B cell (primary cell): ENCODE measurements at regions not wholly inside any gene's neighbourhood (a gene's known extent, or its start where the extent isn't known, plus 50 kb on each side); places are given as distances from the start of the nearest gene placed in this dataset.

ENCODE experiments used
- ATAC-seq: fragments of 200-7000 bp; cut with Tn5 transposase; one replicate; pipeline ENCODE4 v1.10.0; 2021; ENCODE audit warnings: low read depth, mild to moderate bottlenecking, moderate number of reproducible peaks, moderate library complexity
- CTCF ChIA-PET: fragments of 350-600 bp; sonication (Branson Sonifier 250); formaldehyde crosslinking; loops from one replicate; lab custom pipeline; 2021; ENCODE audit warnings: antibody characterized with exemption, inconsistent platforms; lab: Charles Lee
- POLR2A ChIA-PET: fragments of 350-600 bp; sonication (Branson Sonifier 250); formaldehyde crosslinking; loops from one replicate; lab custom pipeline; 2021; ENCODE audit warnings: antibody characterized with exemption; lab: Charles Lee
- DNase-seq: peaks from one replicate; pipeline ENCODE4 v3.0.0; 2013
- H2AFZ ChIP-seq: 2 replicates; pipeline ENCODE4 v1.6.1; 2012; ENCODE audit warnings: mild to moderate bottlenecking, low read depth, low read length; ENCODE audit not compliant: insufficient read depth, poor library complexity, severe bottlenecking
- H3K27ac ChIP-seq, 2 donors: 1 replicate in 1 of 2; 2 replicates in 1 of 2; pipeline ENCODE4 v1.5.1; 2012 to 2013; ENCODE audit warnings: low read length in 2 of 2, mild to moderate bottlenecking in 2 of 2, moderate library complexity in 1 of 2
- H3K27me3 ChIP-seq, 4 experiments: fragments of 200-600 bp in 1 of 4; sonication (generic) in 1 of 4; replicated peaks in 1 of 4; 1 replicate in 2 of 4; 2 replicates in 2 of 4; pipeline versions ENCODE4 v1.6.1 to v1.7.0; 2013 to 2016; ENCODE audit warnings: low read length in 3 of 4, mild to moderate bottlenecking in 2 of 4, mixed read lengths in 1 of 4, moderate library complexity in 1 of 4; ENCODE audit not compliant: insufficient read depth in 4 of 4, control insufficient read depth in 3 of 4; ENCODE audit errors: control extremely low read depth in 1 of 4
- H3K36me3 ChIP-seq, 2 experiments: replicated peaks in 1 of 2; 1 replicate in 1 of 2; 2 replicates in 1 of 2; pipeline versions ENCODE4 v1.6.1 to v1.7.1; 2013; ENCODE audit warnings: low read length in 1 of 2; ENCODE audit not compliant: insufficient read depth in 2 of 2, control insufficient read depth in 1 of 2; ENCODE audit errors: control extremely low read depth in 1 of 2, extremely low read depth in 1 of 2
- H3K4me1 ChIP-seq, 2 donors: fragments of 200-600 bp in 1 of 2; sonication (generic) in 1 of 2; 1 replicate in 1 of 2; 2 replicates in 1 of 2; pipeline versions ENCODE4 v1.5.1 to v1.6.1; 2013 to 2017; ENCODE audit warnings: low read length in 2 of 2; ENCODE audit not compliant: control insufficient read depth in 2 of 2, insufficient read depth in 2 of 2
- H3K4me2 ChIP-seq: replicated peaks from 2 replicates; pipeline ENCODE3; 2012; ENCODE audit warnings: mild to moderate bottlenecking, low read depth, low read length; ENCODE audit not compliant: poor library complexity, severe bottlenecking
- H3K4me3 ChIP-seq, 5 experiments: fragments of 200-600 bp in 1 of 5; sonication (generic) in 1 of 5; 1 replicate in 3 of 5; 2 replicates in 2 of 5; pipeline versions ENCODE4 v1.5.1 to v1.7.0; 2011 to 2016; ENCODE audit warnings: low read length in 4 of 5, mild to moderate bottlenecking in 4 of 5, low read depth in 2 of 5, control low read depth in 1 of 5, moderate library complexity in 1 of 5; ENCODE audit not compliant: insufficient read depth in 1 of 5; ENCODE audit errors: control extremely low read depth in 1 of 5, extremely low read depth in 1 of 5
- H3K79me2 ChIP-seq: fragments of 200-600 bp; sonication (generic); one replicate; pipeline ENCODE4 v1.6.0; 2016; ENCODE audit warnings: low read length; ENCODE audit not compliant: control insufficient read depth, insufficient read depth
- H3K9ac ChIP-seq: fragments of 200-600 bp; sonication (generic); 2 replicates; pipeline ENCODE4 v1.6.1; 2017; ENCODE audit warnings: mild to moderate bottlenecking, low read length, moderate library complexity
- H3K9me3 ChIP-seq, 3 donors: one replicate each; pipeline versions ENCODE4 v1.6.1 to v1.7.1; 2013; ENCODE audit warnings: low read length in 2 of 3; ENCODE audit not compliant: control insufficient read depth in 2 of 3, insufficient read depth in 1 of 3; ENCODE audit errors: control extremely low read depth in 1 of 3
- H4K20me1 ChIP-seq: 2 replicates; pipeline ENCODE4 v1.6.0; 2012; ENCODE audit warnings: mild to moderate bottlenecking, low read length; ENCODE audit not compliant: insufficient read depth, control insufficient read depth, poor library complexity, severe bottlenecking
- H3K27ac Mint-ChIP-seq: one replicate; pipeline ENCODE4 v1.8.0; 2021; ENCODE audit warnings: mixed read lengths
- H3K27me3 Mint-ChIP-seq: one replicate; pipeline ENCODE4 v1.8.0; 2021; ENCODE audit warnings: mixed read lengths
- H3K4me1 Mint-ChIP-seq: one replicate; pipeline ENCODE4 v1.8.0; 2021; ENCODE audit warnings: mixed read lengths
- H3K4me3 Mint-ChIP-seq: one replicate; pipeline ENCODE4 v1.8.0; 2021; ENCODE audit warnings: mixed read lengths
- H3K9me3 Mint-ChIP-seq: one replicate; pipeline ENCODE4 v1.8.0; 2022; ENCODE audit warnings: mixed read lengths; ENCODE audit not compliant: insufficient read depth
- CTCF ChIP-seq: fragments of 200-600 bp; IDR thresholded peaks from one replicate; pipeline ENCODE4 v1.8.0; 2022; ENCODE audit warnings: antibody characterized with exemption, mild to moderate bottlenecking
- EZH2 ChIP-seq: IDR thresholded peaks from 2 replicates; pipeline ENCODE4 v1.6.1; 2012; ENCODE audit warnings: borderline replicate concordance, low read depth, mild to moderate bottlenecking, moderate library complexity, low read length; ENCODE audit not compliant: insufficient read depth, poor library complexity, severe bottlenecking
- WGBS: methylation state at CpG from one replicate; pipeline ENCODE4 v1.1.5; 2013; ENCODE audit warnings: missing lambda C conversion rate; ENCODE audit not compliant: insufficient coverage; 5-methylcytosine and 5-hydroxymethylcytosine counted together
- intact Hi-C: fragments of 100-400 bp; cut with micrococcal nuclease; formaldehyde crosslinking; loops from one replicate; pipeline ENCODE4 v1.10.0; 2022

GRCh38 chr15:96500508-96500907 lies 170.0 kb downstream of the NR2F2 start:
- TF ChIP-seq CTCF (no peak), EZH2 (no peak)
- Mint-ChIP-seq H3K4me3 (no peak overlapping the region), H3K9me3 (peaks cover 5% of the 10 kb centered on the region), H3K27me3 (no peaks in the 10 kb centered on the region), H3K27ac (no peak overlapping the region), H3K4me1 (no peaks in the 10 kb centered on the region)
- H3K9me3 ChIP-seq = peaks cover 0 to 6% (median 0%) of the 10 kb centered on the region in 3 donors
- H3K27me3 ChIP-seq = no peaks in the 10 kb centered on the region
- ChIA-PET CTCF (no interaction called here), POLR2A (no interaction called here)
- DNase-seq (no peak), ATAC-seq (no peak)
- H3K79me2 ChIP-seq = no peaks in the 10 kb centered on the region
- H3K27ac ChIP-seq = no peak overlapping the region
- H4K20me1 ChIP-seq = no peaks in the 10 kb centered on the region
- intact Hi-C loops = no loop called here
- H3K9ac ChIP-seq = no peak overlapping the region
- H3K4me3 ChIP-seq = no peak overlapping the region
- H3K4me2 ChIP-seq = no peak overlapping the region
- WGBS = 70% methylated on average over 2 of the region's 5 CpGs
- no peaks in the 10 kb centered on the region for H3K4me1 ChIP-seq
- H3K36me3 ChIP-seq = no peaks in the 10 kb centered on the region
- no peak overlapping the region for H2AFZ ChIP-seq

- Histone ChIP-seq H3K36me3 (no peaks in the 10 kb centered on the region), H3K27ac (no peak overlapping the region), H3K9ac (no peak overlapping the region), H4K20me1 (no peaks in the 10 kb centered on the region), H3K9me3 (peaks cover 0 to 6% (median 0%) of the 10 kb centered on the region in 3 donors), H3K27me3 (no peaks in the 10 kb centered on the region), H2AFZ (no peak overlapping the region), H3K4me1 (no peaks in the 10 kb centered on the region), H3K79me2 (no peaks in the 10 kb centered on the region), H3K4me2 (no peak overlapping the region), H3K4me3 (no peak overlapping the region)
- Mint-ChIP-seq H3K4me3 (no peak overlapping the region), H3K27me3 (no peaks in the 10 kb centered on the region), H3K4me1 (no peaks in the 10 kb centered on the region), H3K9me3 (peaks cover 5% of the 10 kb centered on the region), H3K27ac (no peak overlapping the region)
- TF ChIP-seq EZH2 = no peak
- TF ChIP-seq CTCF = no peak
- CTCF ChIA-PET = no interaction called here
- no peak for DNase-seq
- no peak for ATAC-seq
- intact Hi-C loops = no loop called here
- 80% methylated on average over 1 of the region's 1 CpG for WGBS
- POLR2A ChIA-PET = no interaction called here
Measured at GRCh38 chr15:96501362-96501761, 170.9 kb downstream of the NR2F2 start.
